ENCODE measurements at regions not wholly inside any gene's neighbourhood (a gene's known extent, or its start where the extent isn't known, plus 50 kb on each side); places are given as distances from the start of the nearest gene placed in this dataset.

- no peak for TF ChIP-seq CTCF (IDR thresholded peaks at IDR 0.05)
- no peak for TF ChIP-seq POLR2A (IDR thresholded peaks at IDR 0.05)
Measured at GRCh38 chr21:22827422-22827821, 1829.2 kb downstream of the NCAM2 start.

All from upper lobe of left lung (tissue), 4 donors.